HEK293 (cell line): ENCODE measurements at regions not wholly inside any gene's neighbourhood (a gene's known extent, or its start where the extent isn't known, plus 50 kb on each side); places are given as distances from the start of the nearest gene placed in this dataset.

Experiments
- CTCF ChIA-PET: fragments of 350-600 bp; formaldehyde crosslinking; extraction: SDS; loops from one replicate; lab custom pipeline; 2021; ENCODE audit warnings: antibody characterized with exemption; lab: Yijun Ruan, JAX
- POLR2A ChIA-PET: fragments of 300-600 bp; formaldehyde crosslinking; extraction: SDS; loops from one replicate; lab custom pipeline; 2020; ENCODE audit warnings: antibody characterized with exemption, inconsistent platforms; lab: Yijun Ruan, JAX
- H3K27ac ChIP-seq: fragments of 200-500 bp; sonication (Bioruptor generic); 2 replicates; pipeline ENCODE4 v1.5.1; 2014; ENCODE audit warnings: low read depth, low read length, control low read depth, inconsistent platforms; ENCODE audit errors: extremely low read depth
- H3K36me3 ChIP-seq, 2 experiments: fragments of 200-500 bp in 1 of 2; sonication (Bioruptor generic) in 1 of 2; 1 replicate in 1 of 2; 2 replicates in 1 of 2; pipeline ENCODE4 v1.5.1; 2014 to 2017; ENCODE audit warnings: inconsistent platforms in 2 of 2, low read length in 2 of 2; ENCODE audit not compliant: control insufficient read depth in 2 of 2, insufficient read depth in 1 of 2
- H3K4me1 ChIP-seq: fragments of 200-500 bp; sonication (Bioruptor generic); 2 replicates; pipeline ENCODE4 v1.5.1; 2014; ENCODE audit warnings: mild to moderate bottlenecking, low read length, inconsistent platforms; ENCODE audit not compliant: control insufficient read depth, insufficient read depth
- H3K4me3 ChIP-seq: 2 replicates; pipeline ENCODE4 v1.5.1; 2011; ENCODE audit warnings: low read depth, mild to moderate bottlenecking, control low read depth, low read length, moderate library complexity
- H3K9me3 ChIP-seq: fragments of 200-500 bp; sonication (Bioruptor generic); 2 replicates; pipeline ENCODE4 v1.5.1; 2014; ENCODE audit warnings: low read depth, low read length, inconsistent platforms; ENCODE audit not compliant: control insufficient read depth, insufficient read depth
- GFI1B ChIP-seq: fragments of 450-650 bp; formaldehyde crosslinking; IDR thresholded peaks from 2 replicates; pipeline ENCODE4 v1.5.1; 2016; ENCODE audit warnings: missing biosample characterization, missing genetic modification characterization
- GLIS1 ChIP-seq: fragments of 450-650 bp; formaldehyde crosslinking; IDR thresholded peaks from 2 replicates; pipeline ENCODE4 v1.5.1; 2016; ENCODE audit warnings: missing biosample characterization, missing genetic modification characterization
- KLF8 ChIP-seq: fragments of 450-650 bp; formaldehyde crosslinking; IDR thresholded peaks from 2 replicates; pipeline ENCODE4 v1.5.1; 2016; ENCODE audit warnings: missing biosample characterization, missing genetic modification characterization
- SCRT1 ChIP-seq: fragments of 450-650 bp; formaldehyde crosslinking; IDR thresholded peaks from 2 replicates; pipeline ENCODE4 v1.5.1; 2016; ENCODE audit warnings: missing biosample characterization, missing genetic modification characterization, borderline replicate concordance
- ZBTB21 ChIP-seq: fragments of 450-650 bp; formaldehyde crosslinking; IDR thresholded peaks from 2 replicates; pipeline ENCODE4 v1.5.1; 2017; ENCODE audit warnings: missing biosample characterization, missing genetic modification characterization
- ZFHX2 ChIP-seq: fragments of 450-650 bp; formaldehyde crosslinking; conservative IDR thresholded peaks from 2 replicates; pipeline ENCODE4 v1.5.1; 2016; ENCODE audit warnings: missing biosample characterization, missing genetic modification characterization
- ZNF211 ChIP-seq: fragments of 450-650 bp; formaldehyde crosslinking; IDR thresholded peaks from 2 replicates; pipeline ENCODE4 v1.5.1; 2016; ENCODE audit warnings: low read depth, missing biosample characterization, missing genetic modification characterization
- ZNF391 ChIP-seq: fragments of 450-650 bp; formaldehyde crosslinking; IDR thresholded peaks from 2 replicates; pipeline ENCODE4 v1.5.1; 2016; ENCODE audit warnings: low read depth, missing biosample characterization, missing genetic modification characterization, borderline replicate concordance
- ZNF48 ChIP-seq: fragments of 450-650 bp; formaldehyde crosslinking; IDR thresholded peaks from 2 replicates; pipeline ENCODE4 v1.5.1; 2016; ENCODE audit warnings: missing biosample characterization, missing genetic modification characterization
- ZNF629 ChIP-seq: fragments of 450-650 bp; formaldehyde crosslinking; IDR thresholded peaks from 2 replicates; pipeline ENCODE4 v1.5.1; 2017; ENCODE audit warnings: missing biosample characterization, missing genetic modification characterization
- ZNF660 ChIP-seq: fragments of 450-650 bp; IDR thresholded peaks from 2 replicates; pipeline ENCODE4 v1.5.1; 2018; ENCODE audit warnings: missing biosample characterization, mild to moderate bottlenecking, missing genetic modification characterization
- ZNF677 ChIP-seq: fragments of 450-650 bp; IDR thresholded peaks from 2 replicates; pipeline ENCODE4 v1.5.0; 2018; ENCODE audit warnings: missing biosample characterization, mild to moderate bottlenecking, missing genetic modification characterization, moderate library complexity
- TF ChIP-seq, protein P1 (sequence below): fragments of 450-650 bp; formaldehyde crosslinking; IDR thresholded peaks from 2 replicates; pipeline ENCODE4 v1.5.1; 2016; ENCODE audit warnings: missing biosample characterization, missing genetic modification characterization
- TF ChIP-seq, protein P2 (sequence below): fragments of 450-650 bp; formaldehyde crosslinking; IDR thresholded peaks from 2 replicates; pipeline ENCODE4 v1.5.1; 2016; ENCODE audit warnings: missing biosample characterization, missing genetic modification characterization, borderline replicate concordance
- TF ChIP-seq, protein P3 (sequence below): fragments of 450-650 bp; formaldehyde crosslinking; IDR thresholded peaks from 2 replicates; pipeline ENCODE4 v1.5.1; 2016; ENCODE audit warnings: missing biosample characterization, missing genetic modification characterization
- TF ChIP-seq, protein P4 (sequence below): fragments of 450-650 bp; formaldehyde crosslinking; IDR thresholded peaks from 2 replicates; pipeline ENCODE4 v1.5.1; 2017; ENCODE audit warnings: missing biosample characterization, missing genetic modification characterization
- TF ChIP-seq, protein P5 (sequence below): fragments of 450-650 bp; formaldehyde crosslinking; IDR thresholded peaks from 2 replicates; pipeline ENCODE4 v1.5.1; 2016; ENCODE audit warnings: missing biosample characterization, missing genetic modification characterization
- TF ChIP-seq, protein P6 (sequence below): fragments of 450-650 bp; formaldehyde crosslinking; IDR thresholded peaks from 2 replicates; pipeline ENCODE4 v1.5.1; 2016; ENCODE audit warnings: missing biosample characterization, missing genetic modification characterization, borderline replicate concordance

DNA sequence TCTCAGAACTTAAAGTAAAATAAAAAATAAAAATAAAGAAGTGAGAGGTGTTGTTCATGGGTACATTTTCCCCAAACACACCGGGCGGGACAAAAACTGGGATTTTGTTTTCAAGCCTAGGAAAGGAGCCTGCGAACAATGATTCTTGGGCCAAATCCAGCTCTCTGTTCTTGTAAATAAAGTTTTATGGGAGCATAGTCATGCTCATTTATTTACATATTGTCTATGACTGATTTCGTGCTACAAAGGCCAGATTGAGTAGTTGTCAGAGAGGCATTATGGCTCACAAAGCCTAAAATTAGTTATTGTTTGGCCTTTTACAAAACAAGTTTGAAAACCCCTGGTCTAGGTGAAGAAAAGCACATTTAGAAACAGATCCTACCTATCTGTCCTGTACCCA, 821.0 kb upstream of the GRAMD2B start (continued):
- no peak for TF ChIP-seq KLF8 (tag by site-specific recombination)
- TF ChIP-seq, all 188 proteins: peak for 0

DNA sequence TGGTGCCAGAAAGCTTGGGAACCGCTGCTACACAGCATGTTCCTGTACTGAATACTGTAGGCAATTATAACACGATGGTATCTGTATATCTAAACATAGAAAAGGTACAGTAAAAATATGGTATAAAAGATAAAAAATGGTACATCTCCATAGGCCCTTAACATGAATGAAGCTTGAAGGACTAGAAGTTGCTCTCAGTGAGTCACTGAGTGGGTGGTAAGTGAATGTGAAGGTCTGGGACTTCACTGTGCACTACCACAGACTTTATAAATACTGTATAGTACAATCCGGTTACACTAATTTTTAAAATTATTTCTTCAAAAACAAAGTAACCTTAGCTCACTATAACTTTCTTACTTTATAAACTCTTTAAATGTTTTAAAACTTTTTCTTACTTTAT, 819.9 kb upstream of the GRAMD2B start:
- ChIA-PET POLR2A (no interaction called here), CTCF (no interaction called here)
- 0 out of 2 replicates have a peak, but pooled peaks have one; percentile 9 for TF ChIP-seq ZFHX2
- TF ChIP-seq, protein P1, sequence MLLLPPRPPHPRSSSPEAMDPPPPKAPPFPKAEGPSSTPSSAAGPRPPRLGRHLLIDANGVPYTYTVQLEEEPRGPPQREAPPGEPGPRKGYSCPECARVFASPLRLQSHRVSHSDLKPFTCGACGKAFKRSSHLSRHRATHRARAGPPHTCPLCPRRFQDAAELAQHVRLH (tag by site-specific recombination): no peak
- H3K9me3 ChIP-seq: no peaks in the 10 kb centered on the region
- H3K36me3 ChIP-seq: no peaks in the 10 kb centered on the region
- no peak overlapping the region for H3K4me3 ChIP-seq
- no peaks in the 10 kb centered on the region for H3K4me1 ChIP-seq
- H3K27ac ChIP-seq: no peak overlapping the region

DNA sequence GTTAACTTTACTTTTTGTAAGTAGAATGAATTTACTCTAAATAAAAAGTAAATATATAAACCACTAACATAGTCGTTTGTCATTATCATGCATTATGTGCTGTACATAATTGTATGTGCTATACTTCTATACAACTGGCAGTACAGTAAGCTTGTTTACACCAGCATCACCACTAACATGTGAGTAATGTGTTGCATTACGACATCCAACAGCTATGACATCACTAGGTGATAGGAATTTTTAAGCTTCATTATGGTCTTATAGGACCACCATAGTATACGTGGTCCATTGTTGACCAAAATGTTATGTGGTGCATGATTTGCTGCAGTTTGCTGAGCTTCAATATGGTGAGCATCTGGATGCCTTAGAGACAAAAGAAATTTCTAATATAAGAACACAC, 819.1 kb upstream of the GRAMD2B start:
- ChIA-PET POLR2A (no interaction called here), CTCF (no interaction called here)
- no peak overlapping the region for H3K4me3 ChIP-seq
- no peaks in the 10 kb centered on the region for H3K4me1 ChIP-seq
- no peak overlapping the region for H3K27ac ChIP-seq
- H3K36me3 ChIP-seq: no peaks in the 10 kb centered on the region
- H3K9me3 ChIP-seq: no peaks in the 10 kb centered on the region
- TF ChIP-seq ZNF629 (peak; percentile 42), ZNF677 (no peak), GFI1B (tag by site-specific recombination) (no peak), ZNF48 (tag by site-specific recombination) (no peak), ZBTB21 (tag by site-specific recombination) (peak; percentile 26; the same call in 1 of the 2 replicates), ZNF660 (tag by site-specific recombination) (no peak), ZNF391 (tag by site-specific recombination) (no peak), ZNF211 (tag by site-specific recombination) (no peak), GLIS1 (tag by site-specific recombination) (no peak), SCRT1 (tag by site-specific recombination) (no peak)
- TF ChIP-seq, protein P2, sequence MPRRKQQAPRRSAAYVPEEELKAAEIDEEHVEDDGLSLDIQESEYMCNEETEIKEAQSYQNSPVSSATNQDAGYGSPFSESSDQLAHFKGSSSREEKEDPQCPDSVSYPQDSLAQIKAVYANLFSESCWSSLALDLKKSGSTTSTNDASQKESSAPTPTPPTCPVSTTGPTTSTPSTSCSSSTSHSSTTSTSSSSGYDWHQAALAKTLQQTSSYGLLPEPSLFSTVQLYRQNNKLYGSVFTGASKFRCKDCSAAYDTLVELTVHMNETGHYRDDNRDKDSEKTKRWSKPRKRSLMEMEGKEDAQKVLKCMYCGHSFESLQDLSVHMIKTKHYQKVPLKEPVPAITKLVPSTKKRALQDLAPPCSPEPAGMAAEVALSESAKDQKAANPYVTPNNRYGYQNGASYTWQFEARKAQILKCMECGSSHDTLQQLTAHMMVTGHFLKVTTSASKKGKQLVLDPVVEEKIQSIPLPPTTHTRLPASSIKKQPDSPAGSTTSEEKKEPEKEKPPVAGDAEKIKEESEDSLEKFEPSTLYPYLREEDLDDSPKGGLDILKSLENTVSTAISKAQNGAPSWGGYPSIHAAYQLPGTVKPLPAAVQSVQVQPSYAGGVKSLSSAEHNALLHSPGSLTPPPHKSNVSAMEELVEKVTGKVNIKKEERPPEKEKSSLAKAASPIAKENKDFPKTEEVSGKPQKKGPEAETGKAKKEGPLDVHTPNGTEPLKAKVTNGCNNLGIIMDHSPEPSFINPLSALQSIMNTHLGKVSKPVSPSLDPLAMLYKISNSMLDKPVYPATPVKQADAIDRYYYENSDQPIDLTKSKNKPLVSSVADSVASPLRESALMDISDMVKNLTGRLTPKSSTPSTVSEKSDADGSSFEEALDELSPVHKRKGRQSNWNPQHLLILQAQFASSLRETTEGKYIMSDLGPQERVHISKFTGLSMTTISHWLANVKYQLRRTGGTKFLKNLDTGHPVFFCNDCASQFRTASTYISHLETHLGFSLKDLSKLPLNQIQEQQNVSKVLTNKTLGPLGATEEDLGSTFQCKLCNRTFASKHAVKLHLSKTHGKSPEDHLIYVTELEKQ (tag by site-specific recombination): no peak
- TF ChIP-seq, protein P3, sequence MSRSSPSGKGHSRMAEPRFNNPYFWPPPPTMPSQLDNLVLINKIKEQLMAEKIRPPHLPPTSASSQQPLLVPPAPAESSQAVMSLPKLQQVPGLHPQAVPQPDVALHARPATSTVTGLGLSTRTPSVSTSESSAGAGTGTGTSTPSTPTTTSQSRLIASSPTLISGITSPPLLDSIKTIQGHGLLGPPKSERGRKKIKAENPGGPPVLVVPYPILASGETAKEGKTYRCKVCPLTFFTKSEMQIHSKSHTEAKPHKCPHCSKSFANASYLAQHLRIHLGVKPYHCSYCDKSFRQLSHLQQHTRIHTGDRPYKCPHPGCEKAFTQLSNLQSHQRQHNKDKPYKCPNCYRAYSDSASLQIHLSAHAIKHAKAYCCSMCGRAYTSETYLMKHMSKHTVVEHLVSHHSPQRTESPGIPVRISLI: no peak
- TF ChIP-seq, protein P4, sequence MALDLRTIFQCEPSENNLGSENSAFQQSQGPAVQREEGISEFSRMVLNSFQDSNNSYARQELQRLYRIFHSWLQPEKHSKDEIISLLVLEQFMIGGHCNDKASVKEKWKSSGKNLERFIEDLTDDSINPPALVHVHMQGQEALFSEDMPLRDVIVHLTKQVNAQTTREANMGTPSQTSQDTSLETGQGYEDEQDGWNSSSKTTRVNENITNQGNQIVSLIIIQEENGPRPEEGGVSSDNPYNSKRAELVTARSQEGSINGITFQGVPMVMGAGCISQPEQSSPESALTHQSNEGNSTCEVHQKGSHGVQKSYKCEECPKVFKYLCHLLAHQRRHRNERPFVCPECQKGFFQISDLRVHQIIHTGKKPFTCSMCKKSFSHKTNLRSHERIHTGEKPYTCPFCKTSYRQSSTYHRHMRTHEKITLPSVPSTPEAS: no peak
- TF ChIP-seq, protein P5, sequence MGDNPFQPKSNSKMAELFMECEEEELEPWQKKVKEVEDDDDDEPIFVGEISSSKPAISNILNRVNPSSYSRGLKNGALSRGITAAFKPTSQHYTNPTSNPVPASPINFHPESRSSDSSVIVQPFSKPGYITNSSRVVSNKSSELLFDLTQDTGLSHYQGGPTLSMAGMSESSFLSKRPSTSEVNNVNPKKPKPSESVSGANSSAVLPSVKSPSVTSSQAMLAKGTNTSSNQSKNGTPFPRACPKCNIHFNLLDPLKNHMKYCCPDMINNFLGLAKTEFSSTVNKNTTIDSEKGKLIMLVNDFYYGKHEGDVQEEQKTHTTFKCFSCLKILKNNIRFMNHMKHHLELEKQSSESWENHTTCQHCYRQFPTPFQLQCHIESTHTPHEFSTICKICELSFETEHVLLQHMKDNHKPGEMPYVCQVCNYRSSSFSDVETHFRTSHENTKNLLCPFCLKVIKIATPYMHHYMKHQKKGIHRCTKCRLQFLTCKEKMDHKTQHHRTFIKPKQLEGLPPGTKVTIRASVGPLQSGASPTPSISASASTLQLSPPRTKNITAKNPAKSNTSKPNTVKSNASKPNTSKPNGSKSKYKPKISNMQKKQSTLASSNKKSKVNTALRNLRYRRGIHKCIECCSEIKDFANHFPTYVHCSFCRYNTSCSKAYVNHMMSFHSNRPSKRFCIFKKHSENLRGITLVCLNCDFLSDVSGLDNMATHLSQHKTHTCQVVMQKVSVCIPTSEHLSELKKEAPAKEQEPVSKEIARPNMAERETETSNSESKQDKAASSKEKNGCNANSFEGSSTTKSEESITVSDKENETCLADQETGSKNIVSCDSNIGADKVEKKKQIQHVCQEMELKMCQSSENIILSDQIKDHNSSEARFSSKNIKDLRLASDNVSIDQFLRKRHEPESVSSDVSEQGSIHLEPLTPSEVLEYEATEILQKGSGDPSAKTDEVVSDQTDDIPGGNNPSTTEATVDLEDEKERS (tag by site-specific recombination): no peak
- TF ChIP-seq, protein P6, sequence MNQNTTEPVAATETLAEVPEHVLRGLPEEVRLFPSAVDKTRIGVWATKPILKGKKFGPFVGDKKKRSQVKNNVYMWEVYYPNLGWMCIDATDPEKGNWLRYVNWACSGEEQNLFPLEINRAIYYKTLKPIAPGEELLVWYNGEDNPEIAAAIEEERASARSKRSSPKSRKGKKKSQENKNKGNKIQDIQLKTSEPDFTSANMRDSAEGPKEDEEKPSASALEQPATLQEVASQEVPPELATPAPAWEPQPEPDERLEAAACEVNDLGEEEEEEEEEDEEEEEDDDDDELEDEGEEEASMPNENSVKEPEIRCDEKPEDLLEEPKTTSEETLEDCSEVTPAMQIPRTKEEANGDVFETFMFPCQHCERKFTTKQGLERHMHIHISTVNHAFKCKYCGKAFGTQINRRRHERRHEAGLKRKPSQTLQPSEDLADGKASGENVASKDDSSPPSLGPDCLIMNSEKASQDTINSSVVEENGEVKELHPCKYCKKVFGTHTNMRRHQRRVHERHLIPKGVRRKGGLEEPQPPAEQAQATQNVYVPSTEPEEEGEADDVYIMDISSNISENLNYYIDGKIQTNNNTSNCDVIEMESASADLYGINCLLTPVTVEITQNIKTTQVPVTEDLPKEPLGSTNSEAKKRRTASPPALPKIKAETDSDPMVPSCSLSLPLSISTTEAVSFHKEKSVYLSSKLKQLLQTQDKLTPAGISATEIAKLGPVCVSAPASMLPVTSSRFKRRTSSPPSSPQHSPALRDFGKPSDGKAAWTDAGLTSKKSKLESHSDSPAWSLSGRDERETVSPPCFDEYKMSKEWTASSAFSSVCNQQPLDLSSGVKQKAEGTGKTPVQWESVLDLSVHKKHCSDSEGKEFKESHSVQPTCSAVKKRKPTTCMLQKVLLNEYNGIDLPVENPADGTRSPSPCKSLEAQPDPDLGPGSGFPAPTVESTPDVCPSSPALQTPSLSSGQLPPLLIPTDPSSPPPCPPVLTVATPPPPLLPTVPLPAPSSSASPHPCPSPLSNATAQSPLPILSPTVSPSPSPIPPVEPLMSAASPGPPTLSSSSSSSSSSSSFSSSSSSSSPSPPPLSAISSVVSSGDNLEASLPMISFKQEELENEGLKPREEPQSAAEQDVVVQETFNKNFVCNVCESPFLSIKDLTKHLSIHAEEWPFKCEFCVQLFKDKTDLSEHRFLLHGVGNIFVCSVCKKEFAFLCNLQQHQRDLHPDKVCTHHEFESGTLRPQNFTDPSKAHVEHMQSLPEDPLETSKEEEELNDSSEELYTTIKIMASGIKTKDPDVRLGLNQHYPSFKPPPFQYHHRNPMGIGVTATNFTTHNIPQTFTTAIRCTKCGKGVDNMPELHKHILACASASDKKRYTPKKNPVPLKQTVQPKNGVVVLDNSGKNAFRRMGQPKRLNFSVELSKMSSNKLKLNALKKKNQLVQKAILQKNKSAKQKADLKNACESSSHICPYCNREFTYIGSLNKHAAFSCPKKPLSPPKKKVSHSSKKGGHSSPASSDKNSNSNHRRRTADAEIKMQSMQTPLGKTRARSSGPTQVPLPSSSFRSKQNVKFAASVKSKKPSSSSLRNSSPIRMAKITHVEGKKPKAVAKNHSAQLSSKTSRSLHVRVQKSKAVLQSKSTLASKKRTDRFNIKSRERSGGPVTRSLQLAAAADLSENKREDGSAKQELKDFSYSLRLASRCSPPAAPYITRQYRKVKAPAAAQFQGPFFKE (tag by site-specific recombination): no peak
